ENCODE measurements at regions not wholly inside any gene's neighbourhood (a gene's known extent, or its start where the extent isn't known, plus 50 kb on each side); places are given as distances from the start of the nearest gene placed in this dataset.

- no peaks in the 10 kb centered on the region for H3K9me3 Mint-ChIP-seq
- H3K27me3 Mint-ChIP-seq (ENCODE audit: low read depth) = no peaks in the 10 kb centered on the region
- H3K4me1 Mint-ChIP-seq (ENCODE audit: low read depth) = no peaks in the 10 kb centered on the region
- H3K27ac Mint-ChIP-seq = no peak overlapping the region
- no peaks in the 10 kb centered on the region for H3K36me3 Mint-ChIP-seq (ENCODE audit: low read depth)
- DNase-seq (ENCODE audit: low spot score) = no peak
- no peak overlapping the region for H3K4me3 Mint-ChIP-seq
Observed at GRCh38 chr7:84651876-84652275, 457.3 kb upstream of the SEMA3A start.

GRCh38 chr7:84647797-84648757 lies 453.5 kb upstream of the SEMA3A start:
- Mint-ChIP-seq H3K4me1 (ENCODE audit: low read depth) (no peaks in the 10 kb centered on the region), H3K9me3 (no peaks in the 10 kb centered on the region), H3K4me3 (no peak overlapping the region), H3K27me3 (ENCODE audit: low read depth) (no peaks in the 10 kb centered on the region), H3K27ac (no peak overlapping the region), H3K36me3 (ENCODE audit: low read depth) (no peaks in the 10 kb centered on the region)
- no peak for DNase-seq (ENCODE audit: low spot score)

- no peaks in the 10 kb centered on the region for H3K36me3 Mint-ChIP-seq (ENCODE audit: low read depth)
- H3K27me3 Mint-ChIP-seq (ENCODE audit: low read depth) = no peaks in the 10 kb centered on the region
- no peaks in the 10 kb centered on the region for H3K9me3 Mint-ChIP-seq
- no peak for DNase-seq (ENCODE audit: low spot score)
- H3K4me1 Mint-ChIP-seq (ENCODE audit: low read depth) = no peaks in the 10 kb centered on the region
- no peak overlapping the region for H3K4me3 Mint-ChIP-seq
- H3K27ac Mint-ChIP-seq = no peak overlapping the region
Observed at GRCh38 chr7:84642611-84643010, 448.0 kb upstream of the SEMA3A start.

GRCh38 chr7:84640637-84641036 lies 446.0 kb upstream of the SEMA3A start:
- Mint-ChIP-seq H3K9me3 (no peaks in the 10 kb centered on the region), H3K36me3 (ENCODE audit: low read depth) (no peaks in the 10 kb centered on the region)

GRCh38 chr7:84638339-84638697 lies 443.7 kb upstream of the SEMA3A start:
- no peaks in the 10 kb centered on the region for H3K9me3 Mint-ChIP-seq
- no peak overlapping the region for H3K4me3 Mint-ChIP-seq
- no peaks in the 10 kb centered on the region for H3K27me3 Mint-ChIP-seq (ENCODE audit: low read depth)
- H3K36me3 Mint-ChIP-seq (ENCODE audit: low read depth) = no peaks in the 10 kb centered on the region
- DNase-seq (ENCODE audit: low spot score) = no peak
- H3K4me1 Mint-ChIP-seq (ENCODE audit: low read depth) = no peaks in the 10 kb centered on the region
- no peak overlapping the region for H3K27ac Mint-ChIP-seq

More at GRCh38 chr7:84640637-84641036, 446.0 kb upstream of the SEMA3A start:
- no peaks in the 10 kb centered on the region for H3K27me3 Mint-ChIP-seq (ENCODE audit: low read depth)
- no peak overlapping the region for H3K27ac Mint-ChIP-seq
- H3K4me1 Mint-ChIP-seq (ENCODE audit: low read depth) = no peaks in the 10 kb centered on the region
- no peak overlapping the region for H3K4me3 Mint-ChIP-seq
- no peak for DNase-seq (ENCODE audit: low spot score)

GRCh38 chr7:84637568-84638338 lies 443.2 kb upstream of the SEMA3A start:
- no peak for DNase-seq (ENCODE audit: low spot score)
- Mint-ChIP-seq H3K9me3 (peaks cover 5% of the 10 kb centered on the region), H3K27ac (no peak overlapping the region)

GRCh38 chr7:84631913-84632312 lies 437.3 kb upstream of the SEMA3A start:
- no peak for DNase-seq (ENCODE audit: low spot score)
- Mint-ChIP-seq H3K9me3 (peaks cover 10% of the 10 kb centered on the region), H3K27ac (no peak overlapping the region), H3K36me3 (ENCODE audit: low read depth) (no peaks in the 10 kb centered on the region), H3K27me3 (ENCODE audit: low read depth) (no peaks in the 10 kb centered on the region), H3K4me3 (no peak overlapping the region), H3K4me1 (ENCODE audit: low read depth) (no peaks in the 10 kb centered on the region)

More at GRCh38 chr7:84637568-84638338, 443.2 kb upstream of the SEMA3A start:
- Mint-ChIP-seq H3K27me3 (ENCODE audit: low read depth) (no peaks in the 10 kb centered on the region), H3K36me3 (ENCODE audit: low read depth) (no peaks in the 10 kb centered on the region), H3K4me3 (no peak overlapping the region), H3K4me1 (ENCODE audit: low read depth) (no peaks in the 10 kb centered on the region)

GRCh38 chr7:84629640-84630318 lies 435.2 kb upstream of the SEMA3A start:
- Mint-ChIP-seq H3K36me3 (ENCODE audit: low read depth) (no peaks in the 10 kb centered on the region), H3K9me3 (peaks cover 10% of the 10 kb centered on the region), H3K27ac (no peak overlapping the region), H3K4me3 (no peak overlapping the region), H3K4me1 (ENCODE audit: low read depth) (no peaks in the 10 kb centered on the region), H3K27me3 (ENCODE audit: low read depth) (no peaks in the 10 kb centered on the region)
- no peak for DNase-seq (ENCODE audit: low spot score)

GRCh38 chr7:84629216-84629615 lies 434.6 kb upstream of the SEMA3A start:
- DNase-seq (ENCODE audit: low spot score) = no peak
- Mint-ChIP-seq H3K9me3 (peaks cover 10% of the 10 kb centered on the region), H3K27me3 (ENCODE audit: low read depth) (no peaks in the 10 kb centered on the region), H3K4me3 (no peak overlapping the region), H3K27ac (no peak overlapping the region), H3K4me1 (ENCODE audit: low read depth) (no peaks in the 10 kb centered on the region), H3K36me3 (ENCODE audit: low read depth) (no peaks in the 10 kb centered on the region)

- H3K4me1 Mint-ChIP-seq (ENCODE audit: low read depth) = no peaks in the 10 kb centered on the region
- H3K36me3 Mint-ChIP-seq (ENCODE audit: low read depth) = no peaks in the 10 kb centered on the region
- H3K9me3 Mint-ChIP-seq = peaks cover 4% of the 10 kb centered on the region
- no peak overlapping the region for H3K4me3 Mint-ChIP-seq
- H3K27ac Mint-ChIP-seq = no peak overlapping the region
- no peaks in the 10 kb centered on the region for H3K27me3 Mint-ChIP-seq (ENCODE audit: low read depth)
- no peak for DNase-seq (ENCODE audit: low spot score)
Observed at GRCh38 chr7:84627250-84627649, 432.7 kb upstream of the SEMA3A start.

GRCh38 chr7:84624927-84625326 lies 430.3 kb upstream of the SEMA3A start:
- no peak overlapping the region for H3K27ac Mint-ChIP-seq
- no peaks in the 10 kb centered on the region for H3K36me3 Mint-ChIP-seq (ENCODE audit: low read depth)
- DNase-seq (ENCODE audit: low spot score) = no peak
- H3K27me3 Mint-ChIP-seq (ENCODE audit: low read depth) = no peaks in the 10 kb centered on the region
- no peaks in the 10 kb centered on the region for H3K4me1 Mint-ChIP-seq (ENCODE audit: low read depth)
- H3K4me3 Mint-ChIP-seq = no peak overlapping the region
- H3K9me3 Mint-ChIP-seq = no peaks in the 10 kb centered on the region

- Mint-ChIP-seq H3K27ac (no peak overlapping the region), H3K4me1 (ENCODE audit: low read depth) (no peaks in the 10 kb centered on the region), H3K4me3 (no peak overlapping the region), H3K9me3 (no peaks in the 10 kb centered on the region), H3K36me3 (ENCODE audit: low read depth) (no peaks in the 10 kb centered on the region), H3K27me3 (ENCODE audit: low read depth) (no peaks in the 10 kb centered on the region)
- DNase-seq (ENCODE audit: low spot score) = no peak
Observed at GRCh38 chr7:84624527-84624926, 429.9 kb upstream of the SEMA3A start.

GRCh38 chr7:84617265-84618030 lies 422.9 kb upstream of the SEMA3A start:
- Mint-ChIP-seq H3K4me1 (ENCODE audit: low read depth) (no peaks in the 10 kb centered on the region), H3K4me3 (no peak overlapping the region), H3K36me3 (ENCODE audit: low read depth) (no peaks in the 10 kb centered on the region), H3K9me3 (no peaks in the 10 kb centered on the region), H3K27ac (no peak overlapping the region), H3K27me3 (ENCODE audit: low read depth) (no peaks in the 10 kb centered on the region)
- DNase-seq (ENCODE audit: low spot score) = no peak
